ENCODE measurements at regions not wholly inside any gene's neighbourhood (a gene's known extent, or its start where the extent isn't known, plus 50 kb on each side); places are given as distances from the start of the nearest gene placed in this dataset.

GRCh38 chr3:104960579-104960978 is 406.1 kb upstream of the ALCAM start:
- TF ChIP-seq, protein P1, sequence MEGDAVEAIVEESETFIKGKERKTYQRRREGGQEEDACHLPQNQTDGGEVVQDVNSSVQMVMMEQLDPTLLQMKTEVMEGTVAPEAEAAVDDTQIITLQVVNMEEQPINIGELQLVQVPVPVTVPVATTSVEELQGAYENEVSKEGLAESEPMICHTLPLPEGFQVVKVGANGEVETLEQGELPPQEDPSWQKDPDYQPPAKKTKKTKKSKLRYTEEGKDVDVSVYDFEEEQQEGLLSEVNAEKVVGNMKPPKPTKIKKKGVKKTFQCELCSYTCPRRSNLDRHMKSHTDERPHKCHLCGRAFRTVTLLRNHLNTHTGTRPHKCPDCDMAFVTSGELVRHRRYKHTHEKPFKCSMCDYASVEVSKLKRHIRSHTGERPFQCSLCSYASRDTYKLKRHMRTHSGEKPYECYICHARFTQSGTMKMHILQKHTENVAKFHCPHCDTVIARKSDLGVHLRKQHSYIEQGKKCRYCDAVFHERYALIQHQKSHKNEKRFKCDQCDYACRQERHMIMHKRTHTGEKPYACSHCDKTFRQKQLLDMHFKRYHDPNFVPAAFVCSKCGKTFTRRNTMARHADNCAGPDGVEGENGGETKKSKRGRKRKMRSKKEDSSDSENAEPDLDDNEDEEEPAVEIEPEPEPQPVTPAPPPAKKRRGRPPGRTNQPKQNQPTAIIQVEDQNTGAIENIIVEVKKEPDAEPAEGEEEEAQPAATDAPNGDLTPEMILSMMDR (IDR thresholded peaks at IDR 0.05), result no peak
- TF ChIP-seq POLR2A (IDR thresholded peaks at IDR 0.05), result no peak
